Adrenal gland (tissue), 5 donors: ENCODE measurements at regions not wholly inside any gene's neighbourhood (a gene's known extent, or its start where the extent isn't known, plus 50 kb on each side); places are given as distances from the start of the nearest gene placed in this dataset.

Source experiments
- CTCF ChIP-seq, 6 experiments: fragments of 450-650 bp in 4 of 6; fragments of 200-600 bp in 2 of 6; sonication (generic) in 1 of 6; IDR thresholded peaks; 1 replicate in 5 of 6; 2 replicates in 1 of 6; pipeline versions ENCODE4 v1.5.1 to v1.8.0; 2016 to 2021; ENCODE audit warnings: antibody characterized with exemption in 6 of 6, mild to moderate bottlenecking in 2 of 6, moderate library complexity in 1 of 6
- POLR2A ChIP-seq, 2 donors: fragments of 450-650 bp; IDR thresholded peaks; one replicate each; pipeline ENCODE4 v1.6.1; 2017; ENCODE audit warnings: antibody characterized with exemption in 2 of 2, mild to moderate bottlenecking in 2 of 2, moderate library complexity in 1 of 2
- donor health status: DM: no; HTN: no; CAD: no.

DNA sequence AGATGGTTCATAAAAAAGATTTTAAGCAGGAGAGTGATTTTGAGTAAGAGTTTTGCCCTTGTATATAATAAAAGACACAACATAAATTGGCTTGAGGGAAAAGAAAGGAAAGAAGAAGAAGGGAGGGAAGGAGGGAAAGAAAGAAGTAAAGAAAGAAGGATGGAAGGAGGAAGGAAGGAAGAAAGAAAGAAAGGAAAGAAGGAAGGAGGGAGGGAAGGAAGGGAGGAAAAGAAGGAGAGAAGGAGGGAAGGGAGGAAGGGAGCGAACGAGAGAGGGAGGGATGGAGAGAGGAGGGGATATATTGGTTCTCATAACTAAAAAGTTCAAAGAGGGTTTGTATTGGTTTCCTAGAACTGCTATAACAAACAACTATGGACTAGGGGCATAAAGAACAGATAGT lies 62.2 kb upstream of the PAX7 start:
- TF ChIP-seq CTCF (IDR thresholded peaks at IDR 0.05) (no peak), POLR2A (IDR thresholded peaks at IDR 0.05) (no peak)
